Spleen (tissue), 11 donors: ENCODE measurements at regions not wholly inside any gene's neighbourhood (a gene's known extent, or its start where the extent isn't known, plus 50 kb on each side); places are given as distances from the start of the nearest gene placed in this dataset.

Experiments used
- DNase-seq: peaks from one replicate; pipeline ENCODE4 v3.0.0-alpha.2; 2020
- H3K27ac ChIP-seq, 8 donors: fragments of 200-600 bp; sonication (generic) in 7 of 8; 1 replicate in 4 of 8; 2 replicates in 4 of 8; pipeline versions ENCODE4 v1.5.0 to v1.8.0; 2016 to 2021; ENCODE audit warnings: inconsistent platforms in 4 of 8, mild to moderate bottlenecking in 4 of 8, moderate library complexity in 1 of 8
- H3K27me3 ChIP-seq, 7 donors: fragments of 200-600 bp; sonication (generic) in 6 of 7; replicated peaks in 1 of 7; 1 replicate in 4 of 7; 2 replicates in 3 of 7; pipeline versions ENCODE4 v1.5.0 to v1.8.0; 2016 to 2021; ENCODE audit warnings: inconsistent platforms in 3 of 7, mild to moderate bottlenecking in 1 of 7
- H3K36me3 ChIP-seq, 6 donors: fragments of 200-600 bp; sonication (generic) in 5 of 6; 1 replicate in 4 of 6; 2 replicates in 2 of 6; pipeline versions ENCODE4 v1.5.0 to v1.8.0; 2016 to 2021; ENCODE audit warnings: inconsistent platforms in 2 of 6
- H3K4me1 ChIP-seq, 6 donors: fragments of 200-600 bp; sonication (generic) in 5 of 6; 1 replicate in 3 of 6; 2 replicates in 3 of 6; pipeline versions ENCODE4 v1.5.0 to v1.8.0; 2016 to 2021; ENCODE audit warnings: inconsistent platforms in 3 of 6
- H3K4me3 ChIP-seq, 8 donors: fragments of 200-600 bp; sonication (generic) in 7 of 8; 1 replicate in 4 of 8; 2 replicates in 4 of 8; pipeline versions ENCODE4 v1.5.0 to v1.8.0; 2016 to 2021; ENCODE audit warnings: inconsistent platforms in 4 of 8, mild to moderate bottlenecking in 4 of 8, moderate library complexity in 2 of 8
- H3K9me3 ChIP-seq, 8 donors: fragments of 200-600 bp; sonication (generic) in 7 of 8; 1 replicate in 4 of 8; 2 replicates in 4 of 8; pipeline versions ENCODE4 v1.5.0 to v1.8.0; 2016 to 2021; ENCODE audit warnings: inconsistent platforms in 4 of 8
- CTCF ChIP-seq, 11 experiments: fragments of 200-600 bp in 7 of 11; fragments of 450-650 bp in 4 of 11; sonication (generic) in 4 of 11; IDR thresholded peaks in 8 of 11; conservative IDR thresholded peaks in 3 of 11; 1 replicate in 7 of 11; 2 replicates in 4 of 11; pipeline versions ENCODE4 v1.4.0 to v1.8.0; 2016 to 2021; ENCODE audit warnings: antibody characterized with exemption in 11 of 11, inconsistent platforms in 4 of 11, mild to moderate bottlenecking in 1 of 11
- POLR2A ChIP-seq, 3 donors: fragments of 450-650 bp; IDR thresholded peaks; one replicate each; pipeline ENCODE4 v1.5.1; 2017; ENCODE audit warnings: antibody characterized with exemption in 3 of 3, mild to moderate bottlenecking in 1 of 3
- POLR2AphosphoS5 ChIP-seq, 3 donors: sonication (generic); formaldehyde crosslinking; IDR thresholded peaks; one replicate each; pipeline ENCODE4 v1.5.1; 2017; ENCODE audit warnings: antibody characterized with exemption in 3 of 3
- WGBS, 5 donors: extraction: QIAGEN DNeasy Blood & Tissue Kit in 3 of 5; methylation state at CpG; one replicate each; pipeline versions ENCODE4 v1.1.5 to v1.1.7; 2013 to 2018; 5-methylcytosine and 5-hydroxymethylcytosine counted together
- intact Hi-C: fragments of 100-400 bp; cut with DNase I; formaldehyde crosslinking; loops from one replicate; pipeline ENCODE4 v1.15.0; 2023; ENCODE audit warnings: low total_unique reads
- donor health status: healthy with polysubstance abuse.
- donor health status: DM: no; HTN: no; CAD: no; lungs with moderate emphysema.
- donor health status: DM: no; HTN: no; CAD: no.
- donor health status: Bipolar disorder and iron deficiency.
- donor health status: healthy.
- donor health status: DM: no; HTN: no; CAD: no.
- donor health status: DM: yes; HTN: yes; CAD: no.

GRCh38 chr5:5025098-5025773 lies 114.9 kb upstream of the ADAMTS16 start:
- WGBS, 5 donors, result 88 to 93% (median 92%) methylated on average over 14 of the region's 14 CpGs
- Histone ChIP-seq H3K4me3 (peak overlapping the region in 1 of 8 donors; percentile 38), H3K36me3 (no peaks in the 10 kb centered on the region), H3K27ac (no peak overlapping the region), H3K27me3 (no peaks in the 10 kb centered on the region), H3K4me1 (no peaks in the 10 kb centered on the region), H3K9me3 (peaks cover 0 to 18% (median 0%) of the 10 kb centered on the region in 8 donors)
- no peak for DNase-seq
- TF ChIP-seq CTCF (IDR thresholded peaks at IDR 0.05 in 8 of 11, conservative IDR thresholded peaks at IDR 0.05 in 3 of 11) (no peak), POLR2AphosphoS5 (IDR thresholded peaks at IDR 0.05) (no peak), POLR2A (IDR thresholded peaks at IDR 0.05) (no peak)
- intact Hi-C loops, result no loop called here

- H3K27me3 ChIP-seq, result no peaks in the 10 kb centered on the region
- peaks cover 0 to 24% (median 0%) of the 10 kb centered on the region in 8 donors for H3K9me3 ChIP-seq
- no peaks in the 10 kb centered on the region for H3K4me1 ChIP-seq
- H3K4me3 ChIP-seq, result peak overlapping the region in 1 of 8 donors; percentile 38
- H3K36me3 ChIP-seq, result no peaks in the 10 kb centered on the region
- intact Hi-C loops, result no loop called here
- no peak for DNase-seq
- no peak overlapping the region for H3K27ac ChIP-seq
- 75 to 79% (median 77%) methylated on average over 13 to 16 of the region's 16 CpGs for WGBS, 5 donors
- TF ChIP-seq POLR2A (IDR thresholded peaks at IDR 0.05) (no peak), CTCF (IDR thresholded peaks at IDR 0.05 in 8 of 11, conservative IDR thresholded peaks at IDR 0.05 in 3 of 11) (no peak), POLR2AphosphoS5 (IDR thresholded peaks at IDR 0.05) (no peak)
Measured at GRCh38 chr5:5025774-5026408, 114.2 kb upstream of the ADAMTS16 start.

DNA sequence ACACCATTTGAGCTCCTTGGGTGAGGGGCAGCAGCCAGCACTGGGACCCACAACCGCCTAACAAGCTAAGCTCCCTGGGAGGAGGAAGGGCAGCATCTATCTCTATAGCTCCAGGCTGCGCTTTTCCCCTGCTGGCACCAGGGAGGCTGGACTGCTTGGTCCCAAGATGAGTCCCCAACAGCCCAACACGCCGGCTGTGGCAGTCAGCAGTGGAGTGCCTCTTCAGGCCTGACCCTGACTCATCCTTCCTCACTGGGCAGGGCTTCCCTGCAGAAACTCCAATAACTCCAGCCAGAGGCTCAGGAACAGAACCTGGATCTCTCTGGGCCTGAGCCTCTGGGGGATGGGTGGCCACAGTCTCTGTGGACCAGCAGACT lies 113.7 kb upstream of the ADAMTS16 start:
- Histone ChIP-seq H3K27ac (no peak overlapping the region), H3K9me3 (peaks cover 0 to 25% (median 0%) of the 10 kb centered on the region in 8 donors), H3K4me3 (peak overlapping the region in 1 of 8 donors; percentile 38), H3K27me3 (no peaks in the 10 kb centered on the region), H3K36me3 (no peaks in the 10 kb centered on the region), H3K4me1 (no peaks in the 10 kb centered on the region)
- WGBS, 5 donors, result 68 to 100% (median 87%) methylated on average over 3 to 4 of the region's 4 CpGs
- intact Hi-C loops, result no loop called here
- TF ChIP-seq CTCF (IDR thresholded peaks at IDR 0.05 in 8 of 11, conservative IDR thresholded peaks at IDR 0.05 in 3 of 11), result no peak
- peak; percentile 43 for DNase-seq

GRCh38 chr5:5031665-5032064 lies 108.5 kb upstream of the ADAMTS16 start:
- Histone ChIP-seq H3K4me3 (no peak overlapping the region), H3K36me3 (no peaks in the 10 kb centered on the region), H3K27me3 (no peaks in the 10 kb centered on the region), H3K9me3 (peaks cover 0 to 18% (median 2%) of the 10 kb centered on the region in 8 donors), H3K4me1 (no peaks in the 10 kb centered on the region), H3K27ac (no peak overlapping the region)
- no peak for DNase-seq
- WGBS, 5 donors, result 62 to 74% (median 67%) methylated on average over 6 of the region's 6 CpGs
- TF ChIP-seq CTCF (IDR thresholded peaks at IDR 0.05 in 8 of 11, conservative IDR thresholded peaks at IDR 0.05 in 3 of 11), result no peak
- no peak for TF ChIP-seq POLR2A (IDR thresholded peaks at IDR 0.05)
- TF ChIP-seq POLR2AphosphoS5 (IDR thresholded peaks at IDR 0.05), result no peak
- intact Hi-C loops, result no loop called here
